HL-60 (cell line): ENCODE measurements at regions not wholly inside any gene's neighbourhood (a gene's known extent, or its start where the extent isn't known, plus 50 kb on each side); places are given as distances from the start of the nearest gene placed in this dataset.

Experiments
- DNase-seq, 2 experiments: peaks; one replicate each; pipeline ENCODE4 v3.0.0-alpha.2; 2010 to 2020; ENCODE audit warnings: low read depth in 1 of 2, low spot score in 1 of 2
- H3K27ac ChIP-seq: fragments of 250-450 bp; sonication (Bioruptor Pico); replicated peaks from 2 replicates; pipeline ENCODE4 v1.5.1; 2020; ENCODE audit warnings: mild to moderate bottlenecking, moderate library complexity
- H3K27me3 ChIP-seq: fragments of 250-450 bp; sonication (Bioruptor Pico); 2 replicates; pipeline ENCODE4 v1.5.1; 2021; ENCODE audit warnings: mild to moderate bottlenecking, moderate library complexity; ENCODE audit not compliant: insufficient read depth, poor library complexity, severe bottlenecking
- H3K4me3 ChIP-seq: replicated peaks from 2 replicates; pipeline ENCODE4 v1.5.1; 2011; ENCODE audit warnings: mild to moderate bottlenecking, control low read depth, low read length; ENCODE audit not compliant: insufficient read depth
- GABPA ChIP-seq: IDR thresholded peaks from 2 replicates; pipeline ENCODE4 v1.6.1; 2012; ENCODE audit warnings: low read depth
- POLR2AphosphoS5 ChIP-seq: IDR thresholded peaks from 2 replicates; pipeline ENCODE4 v1.6.1; 2012; ENCODE audit warnings: low read depth
- SPI1 ChIP-seq: IDR thresholded peaks from 2 replicates; pipeline ENCODE4 v1.6.1; 2012; ENCODE audit warnings: low read depth, mild to moderate bottlenecking, borderline replicate concordance
- TF ChIP-seq, protein P1 (sequence below): IDR thresholded peaks from one replicate; pipeline ENCODE4 v1.5.1; 2011; ENCODE audit warnings: low read length, control low read depth, inconsistent platforms; ENCODE audit not compliant: insufficient read depth
- TF ChIP-seq, protein P2 (sequence below): IDR thresholded peaks from 2 replicates; pipeline ENCODE4 v1.6.1; 2012; ENCODE audit warnings: low read depth; ENCODE audit not compliant: insufficient replicate concordance

DNA sequence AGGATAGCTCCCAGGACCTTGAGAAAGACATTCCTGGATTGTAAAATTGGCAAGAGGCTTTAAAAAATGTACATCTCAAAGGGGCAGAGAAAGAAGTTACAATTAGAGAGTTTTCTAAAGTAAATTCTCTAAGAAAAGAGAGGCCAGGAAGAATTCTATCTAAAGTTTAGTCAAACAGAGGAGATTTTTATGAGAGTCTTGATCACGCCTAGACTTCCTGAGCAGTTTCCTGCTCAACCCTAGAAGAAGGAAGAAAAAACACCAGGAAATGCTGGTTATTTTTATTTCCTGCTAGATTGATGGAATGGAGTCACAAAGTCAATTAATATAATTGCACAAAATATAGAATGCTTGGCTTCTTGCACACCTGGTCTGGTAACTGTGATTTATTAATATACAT, 269.1 kb downstream of the PCDH20 start:
- TF ChIP-seq POLR2AphosphoS5 (no peak), SPI1 (no peak), GABPA (no peak)
- TF ChIP-seq, protein P1, sequence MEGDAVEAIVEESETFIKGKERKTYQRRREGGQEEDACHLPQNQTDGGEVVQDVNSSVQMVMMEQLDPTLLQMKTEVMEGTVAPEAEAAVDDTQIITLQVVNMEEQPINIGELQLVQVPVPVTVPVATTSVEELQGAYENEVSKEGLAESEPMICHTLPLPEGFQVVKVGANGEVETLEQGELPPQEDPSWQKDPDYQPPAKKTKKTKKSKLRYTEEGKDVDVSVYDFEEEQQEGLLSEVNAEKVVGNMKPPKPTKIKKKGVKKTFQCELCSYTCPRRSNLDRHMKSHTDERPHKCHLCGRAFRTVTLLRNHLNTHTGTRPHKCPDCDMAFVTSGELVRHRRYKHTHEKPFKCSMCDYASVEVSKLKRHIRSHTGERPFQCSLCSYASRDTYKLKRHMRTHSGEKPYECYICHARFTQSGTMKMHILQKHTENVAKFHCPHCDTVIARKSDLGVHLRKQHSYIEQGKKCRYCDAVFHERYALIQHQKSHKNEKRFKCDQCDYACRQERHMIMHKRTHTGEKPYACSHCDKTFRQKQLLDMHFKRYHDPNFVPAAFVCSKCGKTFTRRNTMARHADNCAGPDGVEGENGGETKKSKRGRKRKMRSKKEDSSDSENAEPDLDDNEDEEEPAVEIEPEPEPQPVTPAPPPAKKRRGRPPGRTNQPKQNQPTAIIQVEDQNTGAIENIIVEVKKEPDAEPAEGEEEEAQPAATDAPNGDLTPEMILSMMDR: no peak
- TF ChIP-seq, protein P2, sequence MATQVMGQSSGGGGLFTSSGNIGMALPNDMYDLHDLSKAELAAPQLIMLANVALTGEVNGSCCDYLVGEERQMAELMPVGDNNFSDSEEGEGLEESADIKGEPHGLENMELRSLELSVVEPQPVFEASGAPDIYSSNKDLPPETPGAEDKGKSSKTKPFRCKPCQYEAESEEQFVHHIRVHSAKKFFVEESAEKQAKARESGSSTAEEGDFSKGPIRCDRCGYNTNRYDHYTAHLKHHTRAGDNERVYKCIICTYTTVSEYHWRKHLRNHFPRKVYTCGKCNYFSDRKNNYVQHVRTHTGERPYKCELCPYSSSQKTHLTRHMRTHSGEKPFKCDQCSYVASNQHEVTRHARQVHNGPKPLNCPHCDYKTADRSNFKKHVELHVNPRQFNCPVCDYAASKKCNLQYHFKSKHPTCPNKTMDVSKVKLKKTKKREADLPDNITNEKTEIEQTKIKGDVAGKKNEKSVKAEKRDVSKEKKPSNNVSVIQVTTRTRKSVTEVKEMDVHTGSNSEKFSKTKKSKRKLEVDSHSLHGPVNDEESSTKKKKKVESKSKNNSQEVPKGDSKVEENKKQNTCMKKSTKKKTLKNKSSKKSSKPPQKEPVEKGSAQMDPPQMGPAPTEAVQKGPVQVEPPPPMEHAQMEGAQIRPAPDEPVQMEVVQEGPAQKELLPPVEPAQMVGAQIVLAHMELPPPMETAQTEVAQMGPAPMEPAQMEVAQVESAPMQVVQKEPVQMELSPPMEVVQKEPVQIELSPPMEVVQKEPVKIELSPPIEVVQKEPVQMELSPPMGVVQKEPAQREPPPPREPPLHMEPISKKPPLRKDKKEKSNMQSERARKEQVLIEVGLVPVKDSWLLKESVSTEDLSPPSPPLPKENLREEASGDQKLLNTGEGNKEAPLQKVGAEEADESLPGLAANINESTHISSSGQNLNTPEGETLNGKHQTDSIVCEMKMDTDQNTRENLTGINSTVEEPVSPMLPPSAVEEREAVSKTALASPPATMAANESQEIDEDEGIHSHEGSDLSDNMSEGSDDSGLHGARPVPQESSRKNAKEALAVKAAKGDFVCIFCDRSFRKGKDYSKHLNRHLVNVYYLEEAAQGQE: no peak
- no peak overlapping the region for H3K27ac ChIP-seq
- no peak overlapping the region for H3K4me3 ChIP-seq
- no peak for DNase-seq
- no peaks in the 10 kb centered on the region for H3K27me3 ChIP-seq

DNA sequence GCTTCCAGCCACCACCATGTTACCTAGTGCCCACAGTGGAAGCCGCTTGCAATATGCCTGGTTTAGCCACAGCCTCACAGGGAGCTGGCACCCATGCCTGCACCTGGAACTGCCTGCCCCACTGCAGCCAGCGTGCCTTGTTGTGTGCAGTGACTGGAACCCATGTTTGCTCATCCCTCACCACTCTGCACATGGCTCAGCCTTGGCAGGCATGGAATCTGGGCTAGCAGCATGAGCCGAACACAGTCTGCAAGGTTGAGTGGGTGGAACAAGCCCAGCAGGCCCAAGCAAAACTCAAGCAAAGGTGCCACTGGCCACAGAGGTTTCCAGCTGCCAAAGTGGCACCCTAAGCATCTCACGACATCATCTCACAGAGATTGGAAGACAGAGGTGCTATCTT, 269.5 kb downstream of the PCDH20 start:
- Histone ChIP-seq H3K27ac (no peak overlapping the region), H3K4me3 (no peak overlapping the region), H3K27me3 (no peaks in the 10 kb centered on the region)
- TF ChIP-seq GABPA: no peak
- TF ChIP-seq, protein P2: no peak
- TF ChIP-seq, protein P1: no peak
- no peak for TF ChIP-seq SPI1
- no peak for TF ChIP-seq POLR2AphosphoS5
- DNase-seq: no peak

DNA sequence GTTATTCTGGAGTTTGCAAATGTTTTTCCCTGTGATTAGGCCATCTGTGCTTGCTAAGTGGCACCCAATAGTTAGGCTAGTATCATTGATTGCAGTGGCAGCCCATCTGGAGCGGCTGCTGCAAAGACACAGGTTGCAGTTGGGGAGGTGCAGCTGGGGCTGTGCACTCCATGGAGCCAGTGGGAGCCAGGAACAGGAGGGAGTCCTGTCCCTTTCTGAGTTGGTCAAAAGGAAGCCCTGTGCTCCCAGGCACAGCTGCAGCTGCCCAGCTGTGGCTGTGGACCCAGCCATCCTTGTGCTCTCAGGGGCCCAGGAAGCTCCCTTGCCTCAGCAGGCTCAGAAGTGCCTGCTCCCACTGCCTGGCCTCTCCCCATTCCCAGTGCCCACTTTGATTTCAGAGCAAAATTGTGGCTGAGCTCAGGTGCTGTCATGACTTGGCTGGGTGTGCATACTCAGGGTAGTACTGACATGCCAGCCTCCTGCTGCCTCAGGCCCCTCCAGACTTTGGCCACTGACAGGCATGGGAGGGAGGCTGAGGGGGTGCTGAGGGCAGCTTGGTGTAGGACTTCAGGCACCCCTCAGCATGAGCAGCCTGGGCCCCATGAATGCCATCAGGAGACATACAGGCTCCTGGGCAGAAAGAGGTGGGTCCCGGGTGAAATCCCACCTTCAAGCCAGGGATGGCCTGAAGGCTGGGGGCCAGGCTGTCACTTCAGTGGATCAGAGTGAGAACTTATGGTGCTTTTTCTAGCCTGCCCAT, 270.6 kb downstream of the PCDH20 start:
- H3K27me3 ChIP-seq: no peaks in the 10 kb centered on the region
- H3K27ac ChIP-seq: no peak overlapping the region
- TF ChIP-seq SPI1 (no peak), POLR2AphosphoS5 (no peak), GABPA (no peak)
- TF ChIP-seq, protein P2: no peak
- TF ChIP-seq, protein P1: no peak
- no peak for DNase-seq
- H3K4me3 ChIP-seq: no peak overlapping the region
